DMS79 (cell line): ENCODE measurements at regions not wholly inside any gene's neighbourhood (a gene's known extent, or its start where the extent isn't known, plus 50 kb on each side); places are given as distances from the start of the nearest gene placed in this dataset.
"Not testable (repeated sequence)": the region's sequence is repeated elsewhere in the genome, so short reads cannot be mapped to it uniquely, and the experiment has no call there.

Source experiments
- DNase-seq: peaks from one replicate; lab custom pipeline; 2025; lab: John Stamatoyannopoulos, UW

- no peak for DNase-seq
These were observed 135.9 kb upstream of the SERPINE2 start for GRCh38 chr2:224174990-224175389.

- DNase-seq, result no peak
These were observed 135.4 kb upstream of the SERPINE2 start for GRCh38 chr2:224174521-224174920.

GRCh38 chr2:224173933-224174332, 134.8 kb upstream of the SERPINE2 start:
- no peak for DNase-seq

- DNase-seq, result no peak
These were observed 134.1 kb upstream of the SERPINE2 start for GRCh38 chr2:224173210-224173609.

GRCh38 chr2:224171226-224171625, 132.1 kb upstream of the SERPINE2 start:
- DNase-seq, result no peak

GRCh38 chr2:224169847-224170246, 130.8 kb upstream of the SERPINE2 start:
- DNase-seq, result no peak

- not testable (repeated sequence) for DNase-seq
These were observed 128.7 kb upstream of the SERPINE2 start for GRCh38 chr2:224167781-224168180.

GRCh38 chr2:224166654-224167053, 127.6 kb upstream of the SERPINE2 start:
- DNase-seq, result no peak

- DNase-seq, result no peak
These were observed 126.8 kb upstream of the SERPINE2 start for GRCh38 chr2:224165901-224166319.

- DNase-seq, result no peak
These were observed 124.7 kb upstream of the SERPINE2 start for GRCh38 chr2:224163566-224164307.

- DNase-seq, result no peak
These were observed 123.0 kb upstream of the SERPINE2 start for GRCh38 chr2:224162122-224162521.

GRCh38 chr2:224161712-224162111, 122.6 kb upstream of the SERPINE2 start:
- no peak for DNase-seq

- DNase-seq, result no peak
These were observed 121.8 kb upstream of the SERPINE2 start for GRCh38 chr2:224160917-224161316.

- DNase-seq, result no peak
These were observed 120.4 kb upstream of the SERPINE2 start for GRCh38 chr2:224159345-224159928.

GRCh38 chr2:224158831-224159230, 119.7 kb upstream of the SERPINE2 start:
- no peak for DNase-seq

GRCh38 chr2:224158061-224158460, 119.0 kb upstream of the SERPINE2 start:
- DNase-seq, result no peak

GRCh38 chr2:224157655-224158054, 118.6 kb upstream of the SERPINE2 start:
- no peak for DNase-seq

GRCh38 chr2:224156436-224156835, 117.3 kb upstream of the SERPINE2 start:
- DNase-seq, result no peak

- no peak for DNase-seq
These were observed 116.8 kb upstream of the SERPINE2 start for GRCh38 chr2:224155896-224156295.

GRCh38 chr2:224155371-224155770, 116.3 kb upstream of the SERPINE2 start:
- no peak for DNase-seq

- no peak for DNase-seq
These were observed 112.7 kb upstream of the SERPINE2 start for GRCh38 chr2:224151680-224152310.

GRCh38 chr2:224151161-224151560, 112.1 kb upstream of the SERPINE2 start:
- no peak for DNase-seq

GRCh38 chr2:224148058-224148457, 109.0 kb upstream of the SERPINE2 start:
- not testable (repeated sequence) for DNase-seq
